22Rv1 (cell line): ENCODE measurements at regions not wholly inside any gene's neighbourhood (a gene's known extent, or its start where the extent isn't known, plus 50 kb on each side); places are given as distances from the start of the nearest gene placed in this dataset.

ENCODE experiments used
- CTCF ChIP-seq: fragments of 450-650 bp; IDR thresholded peaks from 2 replicates; pipeline ENCODE4 v1.5.1; 2017; ENCODE audit warnings: mild to moderate bottlenecking
- ZFX ChIP-seq: fragments of 450-650 bp; IDR thresholded peaks from 2 replicates; pipeline ENCODE4 v1.6.1; 2017; ENCODE audit warnings: antibody characterized with exemption, borderline replicate concordance

- TF ChIP-seq CTCF, result peak; percentile 56
- no peak for TF ChIP-seq ZFX
Observed at GRCh38 chrX:6644411-6644810, 109.5 kb upstream of the VCX3A start.
